WERI-Rb-1 (cell line): ENCODE measurements at regions not wholly inside any gene's neighbourhood (a gene's known extent, or its start where the extent isn't known, plus 50 kb on each side); places are given as distances from the start of the nearest gene placed in this dataset.

Experiments used
- DNase-seq: peaks from one replicate; pipeline ENCODE4 v3.0.0-alpha.2; 2020
- H3K27ac ChIP-seq: fragments of 250-450 bp; sonication (Bioruptor Pico); 2 replicates; pipeline ENCODE4 v1.5.1; 2020; ENCODE audit warnings: mild to moderate bottlenecking, moderate library complexity
- H3K27me3 ChIP-seq: fragments of 250-450 bp; sonication (Bioruptor Pico); 2 replicates; pipeline ENCODE4 v1.5.1; 2021; ENCODE audit warnings: mild to moderate bottlenecking, low read depth, moderate library complexity; ENCODE audit not compliant: insufficient read depth, severe bottlenecking
- H3K36me3 ChIP-seq: fragments of 250-450 bp; sonication (Bioruptor Pico); 2 replicates; pipeline ENCODE4 v1.5.1; 2020; ENCODE audit warnings: mild to moderate bottlenecking, moderate library complexity
- H3K4me3 ChIP-seq: 2 replicates; pipeline ENCODE4 v1.5.1; 2011; ENCODE audit warnings: low read depth, mild to moderate bottlenecking, control low read depth, low read length
- H3K9me3 ChIP-seq: fragments of 250-450 bp; sonication (Bioruptor Pico); 2 replicates; pipeline ENCODE4 v1.5.1; 2021; ENCODE audit warnings: mild to moderate bottlenecking, moderate library complexity; ENCODE audit not compliant: severe bottlenecking
- TF ChIP-seq, protein P1 (sequence below): IDR thresholded peaks from 2 replicates; pipeline ENCODE4 v1.5.1; 2011; ENCODE audit warnings: low read depth, mild to moderate bottlenecking, control low read depth, inconsistent platforms, low read length

DNA sequence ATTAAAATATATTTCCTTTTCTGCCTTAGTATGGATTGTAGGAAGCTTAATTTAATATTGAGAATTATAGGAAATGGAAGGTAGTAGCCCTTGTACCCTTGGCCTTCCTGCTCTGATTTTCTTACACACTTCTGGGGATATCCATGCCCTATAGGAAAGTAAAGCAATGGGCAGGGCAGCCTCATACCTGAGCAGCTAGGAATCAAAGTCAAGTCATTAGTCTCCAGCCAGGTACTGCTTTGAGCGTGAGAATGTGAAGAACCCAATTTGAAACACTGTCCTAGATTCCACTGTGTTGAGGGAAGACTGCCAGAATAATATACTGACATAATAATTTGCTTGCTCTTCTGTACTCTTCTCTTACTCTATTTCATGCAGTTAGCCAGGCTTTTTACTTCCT, 51.0 kb upstream of the L3MBTL3 start:
- Histone ChIP-seq H3K9me3 (no peaks in the 10 kb centered on the region), H3K27me3 (no peaks in the 10 kb centered on the region), H3K27ac (no peak overlapping the region), H3K36me3 (no peaks in the 10 kb centered on the region), H3K4me3 (no peak overlapping the region)
- TF ChIP-seq, protein P1, sequence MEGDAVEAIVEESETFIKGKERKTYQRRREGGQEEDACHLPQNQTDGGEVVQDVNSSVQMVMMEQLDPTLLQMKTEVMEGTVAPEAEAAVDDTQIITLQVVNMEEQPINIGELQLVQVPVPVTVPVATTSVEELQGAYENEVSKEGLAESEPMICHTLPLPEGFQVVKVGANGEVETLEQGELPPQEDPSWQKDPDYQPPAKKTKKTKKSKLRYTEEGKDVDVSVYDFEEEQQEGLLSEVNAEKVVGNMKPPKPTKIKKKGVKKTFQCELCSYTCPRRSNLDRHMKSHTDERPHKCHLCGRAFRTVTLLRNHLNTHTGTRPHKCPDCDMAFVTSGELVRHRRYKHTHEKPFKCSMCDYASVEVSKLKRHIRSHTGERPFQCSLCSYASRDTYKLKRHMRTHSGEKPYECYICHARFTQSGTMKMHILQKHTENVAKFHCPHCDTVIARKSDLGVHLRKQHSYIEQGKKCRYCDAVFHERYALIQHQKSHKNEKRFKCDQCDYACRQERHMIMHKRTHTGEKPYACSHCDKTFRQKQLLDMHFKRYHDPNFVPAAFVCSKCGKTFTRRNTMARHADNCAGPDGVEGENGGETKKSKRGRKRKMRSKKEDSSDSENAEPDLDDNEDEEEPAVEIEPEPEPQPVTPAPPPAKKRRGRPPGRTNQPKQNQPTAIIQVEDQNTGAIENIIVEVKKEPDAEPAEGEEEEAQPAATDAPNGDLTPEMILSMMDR, result no peak
- no peak for DNase-seq

DNA sequence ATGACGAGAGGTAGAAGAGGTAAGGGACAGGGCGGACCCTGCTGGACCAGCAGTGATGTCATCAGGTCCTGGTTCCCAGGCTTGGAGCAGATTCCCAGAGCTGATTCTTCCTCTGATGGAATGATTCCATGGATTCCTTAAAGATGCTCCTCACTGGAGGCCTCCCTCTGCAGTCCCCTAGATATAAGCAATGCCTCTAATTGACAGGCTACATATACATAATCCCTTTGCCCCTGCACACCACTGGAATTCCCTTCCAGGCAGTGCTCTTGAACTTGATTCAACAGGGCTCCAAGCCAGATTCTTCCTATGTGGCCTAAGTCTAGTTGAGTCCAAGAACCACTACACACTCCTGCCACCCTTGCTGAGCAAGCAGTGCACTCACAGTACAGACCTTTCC, 52.3 kb upstream of the L3MBTL3 start:
- Histone ChIP-seq H3K27me3 (no peaks in the 10 kb centered on the region), H3K36me3 (no peaks in the 10 kb centered on the region), H3K9me3 (no peaks in the 10 kb centered on the region), H3K27ac (no peak overlapping the region), H3K4me3 (no peak overlapping the region)
- TF ChIP-seq, protein P1, result no peak
- no peak for DNase-seq

DNA sequence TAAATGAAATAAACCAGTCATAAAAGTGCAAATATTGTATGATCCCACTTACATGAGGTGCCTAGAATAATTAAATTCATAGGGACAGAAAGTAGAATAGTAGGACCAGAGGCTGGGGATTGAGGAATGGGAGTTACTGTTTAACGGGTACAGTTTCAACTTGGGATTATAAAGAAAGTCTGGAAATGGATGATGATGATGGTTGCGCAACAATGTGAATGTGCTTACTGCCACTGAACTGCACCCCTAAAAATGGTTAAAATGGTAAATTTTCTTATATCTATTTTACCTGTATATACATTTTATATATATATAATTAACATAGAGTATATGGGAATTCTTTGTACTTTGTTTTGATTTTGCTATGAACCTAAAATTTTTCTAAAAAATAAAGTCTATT, 53.3 kb upstream of the L3MBTL3 start:
- no peaks in the 10 kb centered on the region for H3K27me3 ChIP-seq
- DNase-seq, result no peak
- H3K27ac ChIP-seq, result no peak overlapping the region
- no peak overlapping the region for H3K4me3 ChIP-seq
- TF ChIP-seq, protein P1, result no peak
- no peaks in the 10 kb centered on the region for H3K36me3 ChIP-seq
- no peaks in the 10 kb centered on the region for H3K9me3 ChIP-seq

DNA sequence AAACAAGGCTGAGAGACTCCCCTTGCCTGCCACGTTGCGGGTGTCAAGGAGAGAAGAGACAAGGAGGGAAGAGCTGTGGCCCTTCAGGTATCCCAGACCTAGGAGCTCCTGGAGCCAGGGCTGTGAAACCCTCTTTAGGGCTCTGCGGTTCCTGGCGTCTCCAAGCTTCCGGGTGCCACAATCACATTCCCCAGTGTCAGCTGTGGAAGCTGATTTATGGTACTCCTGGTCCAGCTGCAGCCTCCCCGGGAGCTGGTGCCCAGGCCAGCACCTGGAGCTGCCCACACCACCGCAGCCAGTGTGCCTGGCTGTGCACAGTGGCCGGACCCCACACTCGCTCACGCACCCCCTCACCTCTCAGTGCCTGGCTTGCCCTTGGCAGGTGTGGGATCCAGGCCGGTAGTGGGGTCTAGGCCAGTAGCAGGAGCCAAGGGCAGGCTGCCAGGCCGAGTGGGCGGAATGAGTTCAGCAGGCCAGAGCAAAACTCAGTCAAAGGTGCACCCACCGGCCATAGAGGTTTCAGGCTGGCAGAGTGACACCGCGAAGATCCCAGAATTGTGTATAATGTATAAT, 58.9 kb upstream of the L3MBTL3 start:
- no peak overlapping the region for H3K27ac ChIP-seq
- no peaks in the 10 kb centered on the region for H3K36me3 ChIP-seq
- no peak overlapping the region for H3K4me3 ChIP-seq
- DNase-seq, result no peak
- TF ChIP-seq, protein P1, result no peak
- no peaks in the 10 kb centered on the region for H3K9me3 ChIP-seq
- H3K27me3 ChIP-seq, result no peaks in the 10 kb centered on the region

DNA sequence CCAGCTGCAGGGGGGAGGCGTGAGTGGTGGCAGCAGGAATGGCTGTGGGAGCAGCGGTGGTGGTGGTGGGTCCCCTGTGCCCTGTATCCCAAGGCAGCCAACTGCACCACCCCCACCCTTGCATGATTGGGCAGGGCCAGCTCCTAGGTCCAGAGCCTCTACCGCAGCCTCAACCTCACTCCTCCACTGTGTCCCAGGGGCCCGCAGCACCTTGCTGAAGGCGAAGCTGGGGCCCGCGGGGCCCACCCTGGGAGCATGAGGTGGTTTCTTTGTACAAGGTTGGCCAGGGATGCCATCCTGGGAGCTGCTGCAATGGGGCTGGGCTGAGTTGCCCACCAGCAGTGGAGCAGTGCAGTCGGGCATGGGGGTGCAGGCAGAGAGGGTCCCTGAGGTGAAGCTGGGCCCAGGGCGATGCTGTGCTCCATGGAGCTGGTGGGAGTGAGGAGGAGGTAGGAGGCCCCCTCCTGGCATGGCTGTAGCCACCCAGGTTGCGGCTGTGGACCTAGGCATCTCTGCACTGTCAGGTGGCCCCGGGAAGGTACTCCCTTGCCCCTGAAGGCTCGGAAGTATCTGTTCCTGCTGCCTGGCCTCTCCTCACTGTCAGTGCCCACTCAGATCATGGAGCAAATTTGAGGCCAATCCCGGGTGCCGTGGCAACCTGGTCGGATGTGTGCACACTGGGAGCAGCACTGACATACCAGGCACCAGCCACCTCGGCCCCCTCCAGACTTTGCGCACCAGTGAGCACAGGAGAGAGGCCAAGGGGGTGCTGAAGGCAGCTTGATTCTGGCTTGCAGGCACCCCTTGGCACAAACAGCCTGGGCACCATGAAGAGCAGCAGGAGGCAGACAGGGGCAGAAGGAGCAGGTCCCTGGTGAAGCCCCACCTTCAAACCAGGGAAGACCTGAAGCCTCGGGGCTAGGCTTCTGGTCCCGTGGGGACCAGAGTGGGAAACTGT, 60.2 kb upstream of the L3MBTL3 start:
- TF ChIP-seq, protein P1, result no peak
- no peak for DNase-seq

More for the DNA sequence above, 60.2 kb upstream of the L3MBTL3 start:
- Histone ChIP-seq H3K27me3 (no peaks in the 10 kb centered on the region), H3K27ac (no peak overlapping the region), H3K9me3 (no peaks in the 10 kb centered on the region), H3K36me3 (no peaks in the 10 kb centered on the region), H3K4me3 (no peak overlapping the region)
